Tibial nerve (tissue), 3 donors: ENCODE measurements at regions not wholly inside any gene's neighbourhood (a gene's known extent, or its start where the extent isn't known, plus 50 kb on each side); places are given as distances from the start of the nearest gene placed in this dataset.

ENCODE experiments used
- CTCF ChIP-seq, 5 experiments: fragments of 200-600 bp in 3 of 5; fragments of 450-650 bp in 2 of 5; sonication (generic) in 3 of 5; IDR thresholded peaks; one replicate each; pipeline ENCODE4 v1.5.1; 2016 to 2019; ENCODE audit warnings: antibody characterized with exemption in 5 of 5, mild to moderate bottlenecking in 3 of 5, moderate library complexity in 2 of 5
- POLR2A ChIP-seq, 2 donors: fragments of 450-650 bp; IDR thresholded peaks; one replicate each; pipeline ENCODE4 v1.6.1; 2017; ENCODE audit warnings: antibody characterized with exemption in 2 of 2, mild to moderate bottlenecking in 2 of 2, moderate library complexity in 2 of 2

- TF ChIP-seq CTCF (IDR thresholded peaks at IDR 0.05) (no peak), POLR2A (IDR thresholded peaks at IDR 0.05) (no peak)
These were observed 214.0 kb upstream of the SMLR1 start for GRCh38 chr6:130613176-130613575.
